NCI-H226 (cell line): ENCODE measurements at regions not wholly inside any gene's neighbourhood (a gene's known extent, or its start where the extent isn't known, plus 50 kb on each side); places are given as distances from the start of the nearest gene placed in this dataset.
"Not testable (repeated sequence)": the region's sequence is repeated elsewhere in the genome, so short reads cannot be mapped to it uniquely, and the experiment has no call there.

ENCODE experiments used
- DNase-seq: peaks from one replicate; pipeline ENCODE4 v3.0.0-alpha.2; 2015

DNA sequence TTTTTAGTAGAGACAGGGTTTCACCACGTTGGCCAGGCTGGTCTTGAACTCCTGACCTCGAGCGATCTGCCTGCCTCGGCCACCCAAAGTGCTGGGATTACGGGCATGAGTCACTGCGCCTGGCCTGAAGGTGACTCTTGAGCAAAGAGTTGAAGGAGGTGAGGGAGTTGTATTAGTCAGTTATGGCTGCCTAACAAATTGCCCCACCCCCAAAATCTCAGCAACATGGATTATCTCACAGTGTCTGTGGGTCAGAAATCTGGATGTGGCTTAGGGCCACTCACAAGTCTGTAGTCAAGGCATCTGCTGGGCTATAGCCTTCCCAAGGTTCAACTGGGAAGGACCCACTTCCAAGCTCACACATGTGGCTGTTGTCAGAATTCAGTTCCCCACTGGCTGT lies 52.8 kb upstream of the ADGRE5 start:
- DNase-seq = no peak

DNA sequence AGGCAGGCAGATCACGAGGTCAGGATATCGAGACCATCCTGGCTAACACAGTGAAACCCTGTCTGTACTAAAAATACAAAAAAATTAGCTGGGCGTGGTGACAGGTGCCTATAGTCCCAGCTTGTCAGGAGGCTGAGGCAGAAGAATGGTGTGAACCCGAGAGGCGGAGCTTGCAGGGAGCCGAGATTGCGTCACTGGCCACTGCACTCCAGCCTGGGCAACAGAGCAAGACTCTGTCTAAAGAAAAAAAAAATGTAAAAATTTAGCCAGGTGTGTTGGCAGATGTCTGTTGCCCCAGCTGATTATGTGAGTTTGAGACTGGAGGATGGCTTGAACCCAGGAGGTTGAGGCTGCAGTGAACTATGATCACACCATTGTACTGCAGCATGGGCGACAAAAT lies 54.2 kb upstream of the ADGRE5 start:
- not testable (repeated sequence) for DNase-seq

DNA sequence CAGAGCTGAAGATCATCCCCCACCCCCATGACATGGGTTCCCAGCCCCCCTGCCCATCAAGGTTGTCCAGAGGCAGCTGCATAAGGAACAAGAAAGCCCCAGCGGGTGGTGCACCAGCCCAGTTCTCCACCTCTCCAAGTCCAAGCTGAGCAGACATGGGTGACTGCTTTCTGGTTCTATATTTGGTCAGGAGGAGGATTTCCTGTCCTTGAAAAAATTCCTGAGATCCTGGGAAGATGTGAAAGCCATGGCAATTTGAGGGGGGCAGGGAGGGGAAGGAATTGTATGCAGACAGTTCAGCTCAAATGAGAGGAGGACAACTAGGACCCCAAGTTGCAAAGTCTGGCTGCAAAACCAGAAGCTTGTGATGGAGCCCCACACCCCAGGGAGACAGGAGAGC lies 55.4 kb upstream of the ADGRE5 start:
- no peak for DNase-seq

DNA sequence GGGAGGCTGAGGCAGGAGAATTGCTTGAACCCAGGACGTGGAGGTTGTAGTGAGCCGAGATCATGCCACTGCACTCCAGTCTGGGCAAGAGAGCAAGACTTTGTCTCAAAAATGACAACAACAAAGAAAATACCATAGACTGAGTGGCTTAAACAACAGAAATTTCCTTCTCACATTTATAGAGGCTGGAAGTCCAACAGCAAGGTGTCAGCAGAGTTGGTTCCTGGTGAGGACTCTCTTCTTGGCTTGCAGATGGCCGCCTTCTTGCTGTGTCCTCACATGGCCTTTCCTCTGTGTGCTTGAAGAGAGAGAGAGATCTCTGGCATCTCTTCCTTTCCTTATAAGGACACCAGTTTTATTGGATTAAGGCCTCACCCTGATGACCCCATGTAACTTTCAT lies 56.1 kb upstream of the ADGRE5 start:
- DNase-seq = no peak

DNA sequence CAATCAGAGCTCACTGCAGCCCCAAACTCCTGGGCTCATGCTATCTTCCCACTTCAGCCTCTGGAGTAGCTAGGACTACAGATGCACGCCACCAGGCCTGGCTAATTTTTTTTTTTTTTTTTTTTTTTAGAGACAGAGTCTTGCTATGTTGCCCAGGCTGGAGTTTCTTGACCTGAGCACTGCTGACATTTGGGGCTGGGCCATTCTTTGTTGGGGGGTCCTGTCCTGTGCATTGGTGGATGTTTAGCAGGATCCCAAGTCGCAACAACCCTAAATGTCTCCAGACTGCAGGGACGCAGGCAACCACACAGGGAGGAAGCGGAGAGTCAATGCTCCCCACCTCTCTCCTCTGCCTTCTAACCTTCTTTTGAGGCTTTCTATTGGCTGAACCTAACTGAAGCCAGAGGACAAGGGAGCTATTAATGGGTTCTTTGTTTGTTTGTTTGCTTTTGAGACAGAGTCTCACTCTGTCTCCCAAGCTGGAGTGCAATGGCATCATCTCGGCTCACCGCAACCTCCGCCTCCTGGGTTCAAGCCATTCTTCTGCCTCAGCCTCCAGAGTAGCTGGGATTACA lies 58.3 kb upstream of the ADGRE5 start:
- DNase-seq = no peak

DNA sequence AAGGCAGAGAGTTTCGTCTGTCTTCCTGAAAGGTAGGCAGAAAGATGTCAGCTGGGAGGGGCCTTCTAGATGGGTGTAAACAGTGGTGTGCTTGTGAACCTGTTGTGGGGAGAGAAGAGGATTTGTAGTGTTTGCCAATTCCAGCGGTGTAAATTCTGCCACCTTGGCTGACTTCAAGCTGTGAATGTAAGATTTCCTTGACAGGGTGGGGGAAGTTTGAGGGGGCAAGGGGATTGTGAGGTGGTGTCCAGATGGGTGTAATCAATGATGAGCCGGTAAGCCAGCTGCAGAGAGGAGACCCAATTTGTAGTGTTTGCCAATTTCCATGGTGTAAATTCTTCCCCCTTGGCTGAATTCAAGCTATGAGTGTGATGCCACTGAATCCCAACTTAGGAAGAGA lies 61.0 kb upstream of the ADGRE5 start:
- DNase-seq = no peak

DNA sequence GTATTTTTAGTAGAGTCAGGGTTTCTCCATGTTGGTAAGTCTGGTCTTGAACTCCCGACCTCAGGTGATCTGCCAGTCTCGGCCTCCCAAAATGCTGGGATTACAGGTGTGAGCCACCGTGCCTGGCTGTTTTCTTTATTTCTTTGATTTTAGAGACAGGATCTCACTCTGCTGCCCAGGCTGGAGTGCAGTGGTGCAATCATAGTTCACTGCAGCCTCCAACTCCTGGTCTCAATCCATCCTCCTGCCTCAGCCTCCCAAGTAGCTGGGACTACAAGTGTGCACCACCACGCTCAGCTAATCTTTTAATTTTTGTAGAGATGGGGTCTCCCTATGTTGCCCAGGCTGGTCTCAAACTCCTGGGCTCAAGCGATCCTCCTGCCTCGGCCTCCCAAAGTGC lies 61.5 kb upstream of the ADGRE5 start:
- not testable (repeated sequence) for DNase-seq

DNA sequence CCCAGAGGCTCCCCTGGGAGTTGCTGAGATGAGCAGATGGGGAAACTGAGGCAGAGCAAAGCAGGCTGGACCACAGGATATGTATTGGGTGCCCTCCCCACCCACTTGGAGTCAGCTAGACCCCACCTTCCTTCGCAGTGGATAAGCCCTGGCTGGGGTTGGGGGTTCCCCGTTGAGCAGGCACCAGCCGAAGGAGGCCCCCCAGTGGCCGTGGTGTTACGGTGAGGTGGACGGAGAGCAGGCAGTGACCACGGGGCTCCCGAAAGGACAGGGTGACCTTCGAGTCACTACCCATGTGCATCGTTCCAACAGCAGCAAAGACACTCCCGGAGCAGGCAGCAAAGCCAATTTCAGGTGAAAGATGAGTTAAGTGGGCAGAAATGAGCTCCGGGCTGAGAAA lies 62.4 kb upstream of the ADGRE5 start:
- DNase-seq = no peak

DNA sequence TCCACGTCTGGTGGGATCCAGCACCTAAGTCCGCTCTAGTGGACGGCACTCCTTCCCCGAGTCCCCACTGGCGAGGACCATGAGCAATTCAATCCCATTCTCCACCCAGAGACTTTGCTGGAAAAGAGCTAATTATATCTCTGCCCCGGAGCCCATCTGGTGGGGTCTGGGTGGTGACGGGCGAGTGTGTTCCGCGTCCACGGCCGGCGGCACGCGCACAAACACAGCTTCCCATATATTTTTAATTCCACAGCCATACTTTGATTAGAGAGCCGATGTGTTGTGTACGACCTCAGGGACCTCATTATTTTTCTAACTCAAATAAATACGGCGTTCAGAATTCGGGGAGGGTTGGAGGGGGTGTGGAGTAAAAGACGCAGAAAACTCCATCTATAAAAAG lies 64.1 kb upstream of the ADGRE5 start:
- no peak for DNase-seq

DNA sequence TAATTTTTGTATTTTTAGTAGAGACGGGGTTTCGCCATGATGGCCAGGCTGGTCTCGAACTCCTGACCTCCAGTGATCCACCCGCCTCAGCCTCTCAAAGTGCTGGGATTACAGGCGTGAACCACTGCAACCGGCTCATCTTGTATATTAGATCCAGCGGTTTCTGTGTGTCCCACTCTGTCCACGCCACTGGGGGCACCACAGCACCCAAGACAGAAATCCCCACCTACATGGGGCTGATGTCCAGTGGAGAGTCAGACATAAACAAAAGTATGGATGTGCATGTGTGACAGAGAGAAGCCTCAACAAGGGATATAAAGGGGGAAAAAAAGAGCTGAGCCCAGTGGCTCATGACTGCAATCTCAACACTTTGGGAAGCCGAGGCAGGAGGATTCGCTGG lies 65.8 kb upstream of the ADGRE5 start:
- DNase-seq = no peak

DNA sequence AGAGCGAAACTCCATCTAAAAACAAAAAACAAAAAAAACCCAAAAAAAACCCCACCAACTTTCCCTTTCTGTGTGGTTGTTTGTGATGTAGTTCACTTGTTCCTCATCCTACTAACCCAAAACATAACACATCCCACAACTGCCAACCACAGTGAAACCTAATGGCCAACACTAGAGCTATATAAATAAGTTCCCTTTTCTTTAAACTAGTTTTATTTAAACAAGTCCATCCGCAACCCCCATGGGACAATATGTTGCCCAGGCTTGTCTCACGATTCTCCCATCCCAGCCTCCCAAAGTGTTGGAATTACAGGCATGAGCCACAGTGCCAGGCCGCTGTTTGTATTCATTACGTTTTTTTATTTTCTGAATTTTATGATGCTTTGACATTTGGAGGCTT lies 71.2 kb upstream of the ADGRE5 start:
- DNase-seq = no peak

DNA sequence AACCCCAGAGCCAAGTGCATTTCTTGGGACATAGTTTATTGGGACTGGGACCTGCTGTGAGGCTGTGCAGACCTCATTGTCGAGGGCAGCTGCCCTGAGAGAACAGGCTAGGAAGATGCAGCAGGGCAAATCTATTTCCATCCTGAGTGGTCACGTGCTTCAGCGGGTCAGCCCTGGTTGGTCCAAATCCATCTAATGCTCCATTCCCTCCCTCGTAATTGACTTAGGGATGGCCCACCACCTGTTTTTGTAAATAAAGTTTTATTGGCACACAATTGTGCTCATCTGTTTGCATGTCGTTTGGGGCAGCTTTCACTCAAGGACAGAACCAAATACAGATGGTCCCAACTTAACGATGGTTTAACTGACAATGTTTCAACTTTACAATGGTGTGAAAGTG lies 75.5 kb upstream of the ADGRE5 start:
- no peak for DNase-seq

DNA sequence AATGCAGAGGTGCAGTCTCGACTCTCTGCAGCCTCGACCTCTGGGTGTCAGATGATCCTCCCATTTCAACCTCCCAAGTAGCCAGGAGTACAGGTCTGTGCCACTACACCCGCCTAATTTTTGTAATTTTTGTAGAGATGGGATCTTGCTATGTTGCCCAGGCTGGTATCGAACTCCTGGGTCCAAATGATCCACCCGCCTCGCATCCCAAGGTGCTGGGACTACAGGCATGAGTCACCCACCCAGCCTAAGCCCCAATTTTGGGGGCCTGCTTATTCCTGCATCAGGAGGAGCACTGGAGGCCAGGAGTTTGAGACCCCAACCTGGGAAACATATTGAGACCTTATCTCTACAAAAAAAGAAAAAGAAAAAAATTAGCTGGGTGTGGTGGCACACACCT lies 80.1 kb upstream of the ADGRE5 start:
- DNase-seq = no peak

DNA sequence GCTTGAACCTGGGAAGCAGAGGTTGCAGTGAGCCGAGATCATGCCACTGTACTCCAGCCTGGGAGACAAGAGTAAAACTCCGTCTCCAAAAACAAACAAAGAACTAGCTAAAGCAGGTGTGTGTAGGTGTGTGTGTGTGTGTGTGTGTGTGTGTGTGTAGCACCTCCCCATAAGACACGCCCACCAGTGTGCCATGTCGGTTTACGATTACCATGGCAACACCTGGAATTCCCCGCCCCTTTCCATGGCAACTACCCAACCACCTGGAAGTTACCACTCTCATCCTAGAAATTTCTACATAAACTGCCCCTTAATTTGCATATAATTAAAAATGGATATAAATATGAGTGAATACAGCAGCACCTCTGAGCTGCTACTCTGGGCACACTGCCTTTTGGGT lies 80.9 kb upstream of the ADGRE5 start:
- DNase-seq = no peak

DNA sequence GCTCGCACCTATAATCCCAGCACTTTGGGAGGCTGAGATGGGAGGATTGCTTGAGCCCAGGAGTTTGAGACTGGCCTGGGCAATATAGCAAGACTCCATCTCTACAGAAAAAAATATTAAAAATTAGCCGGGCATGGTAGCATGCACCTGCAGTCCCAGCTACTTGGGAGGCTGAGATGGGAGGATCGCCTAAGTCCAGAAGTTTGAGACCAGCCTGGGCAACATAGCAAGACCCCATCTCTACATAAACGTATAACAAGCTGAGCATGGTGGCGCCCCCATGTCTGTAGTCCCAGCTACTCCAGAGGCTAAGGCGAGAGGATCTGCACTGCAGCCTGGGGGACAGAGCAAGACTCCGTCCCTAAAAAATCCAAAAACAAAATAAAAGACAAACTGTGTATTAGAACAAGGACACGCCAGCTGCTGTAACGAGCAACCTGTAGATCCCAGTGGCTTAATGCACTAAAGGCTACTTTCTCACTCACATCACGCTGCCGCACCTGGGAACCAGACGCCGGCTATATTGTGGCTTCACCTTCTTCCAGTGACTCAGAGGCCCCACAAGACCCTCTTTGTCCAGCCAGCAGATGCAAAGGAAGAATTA lies 81.9 kb upstream of the ADGRE5 start:
- not testable (repeated sequence) for DNase-seq

DNA sequence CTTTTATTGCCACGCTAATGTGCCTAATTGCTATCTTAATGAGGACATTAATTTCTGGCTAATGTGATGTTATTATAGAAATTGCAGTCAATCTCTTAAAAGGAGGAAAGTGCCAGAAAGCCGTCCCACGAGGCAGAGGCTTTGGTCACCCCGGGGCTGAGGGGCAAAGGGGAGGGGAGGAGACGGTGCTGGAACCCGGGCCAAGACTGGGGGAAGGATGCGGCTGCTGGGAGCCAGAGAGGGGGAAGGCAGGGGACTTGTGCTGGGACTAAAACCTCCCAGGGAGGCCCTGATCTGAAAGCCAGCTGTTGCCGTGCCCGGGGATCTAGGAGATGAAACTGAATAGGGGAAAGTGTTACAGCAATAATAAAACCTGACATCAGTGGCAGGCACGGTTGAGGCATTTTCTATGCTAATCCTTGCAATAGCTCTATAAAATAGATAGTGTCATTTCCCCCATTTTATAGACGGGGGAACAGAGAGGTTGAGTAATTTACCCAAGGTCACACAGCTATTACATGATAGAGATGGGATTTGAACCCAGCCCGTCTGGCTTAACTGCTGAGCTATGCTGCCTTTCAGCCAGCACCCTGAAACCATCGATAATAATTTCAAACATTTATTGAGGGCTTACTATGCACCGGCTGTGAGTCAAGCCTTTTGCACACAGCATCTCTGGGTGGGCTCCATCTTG lies 83.2 kb upstream of the ADGRE5 start:
- DNase-seq = not testable (repeated sequence)

DNA sequence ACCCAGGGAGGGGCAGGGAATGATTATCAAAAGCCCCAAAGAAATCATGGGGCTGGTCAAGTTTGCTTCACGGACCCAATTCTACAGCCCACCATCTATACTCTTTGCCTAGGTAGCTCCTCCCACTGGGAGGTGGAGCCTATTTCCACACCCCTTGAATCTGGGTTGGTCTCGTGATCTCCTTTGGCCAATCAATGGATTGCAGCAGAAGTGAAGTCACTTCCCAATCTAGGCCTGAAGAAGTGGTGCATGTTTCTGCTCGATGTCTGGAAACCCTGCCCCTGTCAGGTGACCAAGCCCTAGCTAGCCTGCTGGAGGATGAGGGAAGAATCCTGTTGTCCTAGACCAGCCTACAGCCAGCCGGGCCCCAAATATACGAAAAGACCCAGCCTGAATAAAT lies 86.3 kb upstream of the ADGRE5 start:
- DNase-seq = not testable (repeated sequence)

DNA sequence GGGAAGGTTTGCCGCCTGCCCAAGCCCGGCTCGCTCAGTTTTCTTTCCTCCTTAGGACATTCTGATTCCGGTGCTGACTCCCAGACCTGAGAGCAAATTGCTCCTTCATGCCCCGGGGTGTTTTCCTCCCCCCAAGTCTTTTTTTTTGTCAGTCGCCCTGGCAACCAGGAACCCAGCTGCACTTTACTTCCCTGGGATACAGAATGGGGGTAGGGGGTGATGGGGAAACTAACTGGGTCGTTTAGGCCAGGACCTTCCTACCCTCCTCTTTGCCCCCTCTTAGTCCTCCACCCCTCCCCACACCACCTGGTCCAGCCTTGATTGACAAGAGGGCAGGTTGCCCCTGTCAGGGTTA lies 87.5 kb upstream of the ADGRE5 start:
- not testable (repeated sequence) for DNase-seq

DNA sequence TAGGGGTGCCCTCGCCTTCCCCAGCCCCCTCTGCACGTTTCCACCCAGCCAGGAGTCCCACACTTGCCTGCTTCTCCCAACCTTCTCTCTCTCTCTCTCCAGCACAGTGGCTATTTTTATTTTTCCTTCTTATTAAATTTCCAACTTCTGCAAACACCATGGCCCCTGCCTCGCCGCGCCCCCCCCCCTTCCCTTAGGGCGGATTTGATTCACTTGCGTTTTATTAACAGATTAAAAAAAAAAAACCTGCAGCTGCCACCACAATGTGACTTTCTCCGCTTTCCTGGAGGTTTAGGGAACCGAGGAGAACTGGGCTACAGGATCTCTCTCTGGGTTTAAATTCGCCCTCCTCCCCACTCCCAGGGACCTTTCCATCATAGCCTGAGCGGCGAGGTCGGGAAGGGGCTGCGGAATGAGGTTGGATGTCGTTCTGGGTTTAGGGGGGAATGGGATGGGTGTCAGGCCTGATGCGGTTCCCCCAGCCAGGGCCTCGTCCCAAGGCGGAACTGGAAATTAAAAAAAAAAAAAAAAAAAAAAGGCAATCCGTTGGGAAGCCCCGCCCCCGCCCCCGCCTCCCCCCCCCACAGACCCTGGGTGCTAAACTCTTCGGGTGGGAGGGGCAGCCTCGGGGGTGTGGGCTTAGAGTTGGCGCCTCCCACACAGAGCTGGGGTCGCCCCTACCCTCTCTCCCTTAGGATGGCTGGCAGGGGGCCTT lies 87.3 kb upstream of the ADGRL1 start:
- DNase-seq = not testable (repeated sequence)

DNA sequence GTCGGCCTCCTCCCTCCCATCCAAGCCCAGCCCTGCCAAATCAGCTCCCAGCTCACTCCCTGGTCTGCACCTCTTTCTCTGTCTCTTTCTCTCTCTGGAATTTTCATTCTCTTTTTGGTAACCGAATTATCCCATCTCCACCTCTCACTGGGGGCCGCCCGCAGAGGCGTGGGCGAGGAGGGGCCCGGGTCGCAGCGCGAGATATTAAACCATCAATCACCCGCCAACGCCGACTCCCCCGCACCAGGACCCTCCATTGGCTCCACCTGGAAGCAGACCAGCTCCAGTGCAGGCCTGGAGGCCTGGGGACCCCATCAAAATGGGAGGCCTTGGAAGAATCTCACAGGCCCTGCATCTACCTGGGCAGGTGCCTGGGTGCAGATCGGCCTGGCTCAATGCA lies 83.8 kb upstream of the ADGRL1 start:
- DNase-seq = not testable (repeated sequence)

DNA sequence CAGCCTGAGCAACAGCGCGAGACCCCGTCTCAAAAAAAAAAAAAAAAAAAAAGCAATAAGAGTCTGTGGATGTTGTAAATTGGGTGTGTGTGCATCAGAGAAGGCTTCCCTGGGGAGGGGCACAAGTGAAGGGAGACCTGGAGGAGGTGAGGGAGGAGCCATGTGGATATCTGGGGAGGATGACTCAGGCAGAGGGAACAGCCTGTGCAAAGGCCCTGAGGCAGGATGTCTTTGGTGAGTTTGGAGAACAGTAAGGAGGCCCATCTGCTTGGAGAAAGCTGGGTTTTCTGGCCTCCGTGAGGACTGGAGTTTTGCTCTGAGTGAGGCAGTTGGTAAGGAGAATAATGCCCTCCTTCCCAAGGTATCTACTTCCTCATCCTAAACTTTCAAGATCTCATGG lies 81.9 kb upstream of the ADGRL1 start:
- DNase-seq = not testable (repeated sequence)

DNA sequence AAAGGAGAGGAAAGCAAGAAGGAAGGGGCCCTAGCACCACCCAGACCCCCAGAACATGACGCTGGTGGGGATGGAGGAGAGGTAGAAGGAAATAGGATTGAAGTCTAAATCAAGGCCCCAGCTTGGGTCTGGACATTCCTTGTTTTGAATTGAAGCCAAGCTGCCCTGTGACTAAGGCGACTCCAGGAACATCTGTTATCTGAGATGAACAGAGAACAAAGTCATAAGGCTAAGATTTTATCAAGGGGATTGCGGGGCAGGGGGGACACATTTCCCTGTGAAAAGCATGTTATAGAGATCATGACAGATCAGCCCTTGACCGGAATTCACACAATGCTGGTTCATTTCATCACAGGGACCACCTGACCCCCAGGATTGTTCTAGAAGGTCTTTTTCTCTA lies 80.6 kb upstream of the ADGRL1 start:
- DNase-seq = not testable (repeated sequence)

DNA sequence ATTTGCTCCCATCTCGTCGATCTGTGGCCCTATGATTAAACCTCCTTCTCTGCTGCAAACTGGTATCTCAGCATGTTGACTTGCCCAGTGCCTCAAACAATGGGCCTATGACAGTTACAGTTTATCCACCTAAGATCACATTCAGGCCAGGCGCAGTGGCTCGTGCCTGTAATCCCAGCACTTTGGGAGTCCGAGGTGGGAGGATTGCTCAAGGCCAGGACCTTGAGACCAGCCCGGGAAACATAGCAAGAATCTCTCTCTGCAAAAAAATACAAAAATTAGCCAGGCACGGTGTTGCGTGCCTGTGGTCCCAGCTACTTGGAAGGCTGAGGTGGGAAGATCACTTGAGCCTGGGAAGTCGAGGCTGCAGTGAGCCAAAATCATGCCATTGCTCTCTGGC lies 79.8 kb upstream of the ADGRL1 start:
- DNase-seq = not testable (repeated sequence)
